Testis (tissue), 2 donors: ENCODE measurements at regions not wholly inside any gene's neighbourhood (a gene's known extent, or its start where the extent isn't known, plus 50 kb on each side); places are given as distances from the start of the nearest gene placed in this dataset.

Source experiments
- DNase-seq: peaks from one replicate; pipeline ENCODE4 v3.0.0-alpha.2; 2019
- H3K27ac ChIP-seq, 2 donors: fragments of 200-600 bp; sonication (generic); one replicate each; pipeline ENCODE4 v1.5.1; 2019
- H3K27me3 ChIP-seq: fragments of 200-600 bp; sonication (generic); one replicate; pipeline ENCODE4 v1.5.1; 2019
- H3K36me3 ChIP-seq: fragments of 200-600 bp; sonication (generic); one replicate; pipeline ENCODE4 v1.5.1; 2017; ENCODE audit warnings: low read depth; ENCODE audit errors: missing control alignments
- H3K4me1 ChIP-seq: fragments of 200-600 bp; sonication (generic); one replicate; pipeline ENCODE4 v1.5.1; 2019
- H3K4me3 ChIP-seq, 2 donors: fragments of 200-600 bp; sonication (generic); one replicate each; pipeline ENCODE4 v1.5.1; 2017 to 2019
- H3K9me3 ChIP-seq: fragments of 200-600 bp; sonication (generic); one replicate; pipeline ENCODE4 v1.5.1; 2017
- CTCF ChIP-seq, 3 experiments: fragments of 450-650 bp in 2 of 3; fragments of 200-600 bp in 1 of 3; sonication (generic) in 1 of 3; IDR thresholded peaks; one replicate each; pipeline ENCODE4 v1.5.1; 2016 to 2019; ENCODE audit warnings: antibody characterized with exemption in 3 of 3, mild to moderate bottlenecking in 2 of 3, moderate library complexity in 1 of 3
- POLR2A ChIP-seq: fragments of 450-650 bp; IDR thresholded peaks from one replicate; pipeline ENCODE4 v1.6.1; 2017; ENCODE audit warnings: antibody characterized with exemption, mild to moderate bottlenecking, moderate library complexity
- WGBS, 2 donors: methylation state at CpG; one replicate each; pipeline ENCODE4 v1.1.5; 2018; 5-methylcytosine and 5-hydroxymethylcytosine counted together
- intact Hi-C: fragments of 100-400 bp; cut with DNase I; formaldehyde crosslinking; loops from one replicate; pipeline ENCODE4 v1.15.1; 2023; ENCODE audit warnings: low total_unique reads

DNA sequence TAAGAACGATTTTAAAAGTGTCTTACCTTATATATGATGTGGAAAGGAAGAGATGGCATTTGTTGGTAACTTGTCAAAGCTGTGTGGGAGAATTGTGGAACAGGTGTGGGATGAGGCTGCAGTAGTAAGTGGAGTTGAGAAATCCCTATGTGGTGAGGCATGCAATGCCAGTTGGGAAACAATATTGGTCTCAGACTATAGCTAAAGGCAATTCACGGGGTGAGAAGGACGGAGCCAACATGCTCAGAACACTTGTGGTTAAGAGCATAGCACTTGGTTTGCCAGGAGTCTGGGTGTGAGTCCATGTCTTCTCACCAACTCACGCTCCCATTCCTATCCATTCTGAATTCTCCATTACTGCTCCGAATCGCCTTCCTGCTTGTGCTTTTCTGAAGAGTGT lies 615.6 kb upstream of the ADAMTS9 start:
- intact Hi-C loops, result no loop called here
- TF ChIP-seq POLR2A (no peak), CTCF (IDR thresholded peaks at IDR 0.05) (no peak)
- H3K4me3 ChIP-seq, result no peak overlapping the region
- H3K9me3 ChIP-seq, result no peaks in the 10 kb centered on the region
- no peaks in the 10 kb centered on the region for H3K27me3 ChIP-seq
- H3K27ac ChIP-seq, result no peak overlapping the region
- 85 to 88% methylated on average over 6 of the region's 6 CpGs for WGBS, 2 donors
- no peaks in the 10 kb centered on the region for H3K4me1 ChIP-seq
- no peaks in the 10 kb centered on the region for H3K36me3 ChIP-seq
- DNase-seq, result no peak

DNA sequence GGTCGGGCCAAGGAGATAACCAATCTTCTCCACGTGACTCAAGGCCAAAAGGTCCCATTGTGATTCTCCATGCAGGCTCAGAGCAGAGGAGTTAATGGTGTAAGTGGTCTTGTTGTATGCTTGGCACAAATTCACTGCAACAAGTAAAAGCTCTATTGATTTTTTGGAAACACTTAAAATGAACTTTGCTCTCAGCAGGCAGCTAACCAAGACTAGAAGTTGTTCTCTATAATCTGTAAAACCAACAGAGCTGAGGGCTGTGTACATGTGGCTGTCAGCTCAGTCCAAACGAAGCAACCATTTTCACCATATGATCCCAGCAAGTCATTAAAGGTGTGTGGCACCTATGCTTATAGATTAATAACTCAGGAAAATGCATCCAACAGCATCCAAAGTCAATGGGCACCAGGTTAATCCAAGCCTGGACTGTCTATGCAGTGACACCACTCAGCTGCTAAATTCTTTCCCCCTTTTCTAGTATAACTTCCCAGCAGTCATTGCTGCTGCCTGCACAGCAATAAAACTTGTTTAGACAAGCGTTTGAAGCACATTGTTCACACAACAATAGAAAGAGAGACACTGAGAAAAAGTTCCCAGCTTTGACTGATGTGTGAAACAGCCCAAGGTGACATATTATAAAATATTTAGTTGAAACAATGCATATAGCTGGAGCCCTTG lies 603.8 kb upstream of the ADAMTS9 start:
- DNase-seq, result no peak
- 70 to 73% methylated on average over 4 of the region's 4 CpGs for WGBS, 2 donors
- no peak overlapping the region for H3K4me3 ChIP-seq
- H3K27ac ChIP-seq, result no peak overlapping the region
- TF ChIP-seq POLR2A (no peak), CTCF (IDR thresholded peaks at IDR 0.05) (no peak)
- intact Hi-C loops, result no loop called here
- no peaks in the 10 kb centered on the region for H3K4me1 ChIP-seq
- H3K27me3 ChIP-seq, result no peaks in the 10 kb centered on the region
- H3K9me3 ChIP-seq, result no peaks in the 10 kb centered on the region
- no peaks in the 10 kb centered on the region for H3K36me3 ChIP-seq

DNA sequence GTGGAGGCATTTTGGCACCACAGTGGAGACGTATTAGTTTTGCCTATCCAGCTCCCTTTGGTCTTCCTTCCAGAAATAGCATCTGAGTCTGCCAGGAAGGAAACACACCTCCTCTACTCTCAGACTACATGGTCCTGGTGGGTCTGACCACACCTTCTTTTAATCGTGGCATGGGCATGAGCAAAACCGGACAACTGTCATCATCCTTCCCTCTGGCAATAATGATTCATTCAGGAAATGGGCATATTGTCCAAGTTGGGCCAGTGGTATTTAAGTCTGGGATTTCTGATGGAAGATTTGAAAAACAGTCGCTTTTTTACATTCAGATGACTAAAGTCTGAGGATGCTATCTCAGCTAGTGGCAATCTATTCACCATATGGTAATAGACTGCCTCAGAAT lies 601.0 kb upstream of the ADAMTS9 start:
- TF ChIP-seq CTCF (IDR thresholded peaks at IDR 0.05) (no peak), POLR2A (no peak)
- H3K27me3 ChIP-seq, result no peaks in the 10 kb centered on the region
- no peaks in the 10 kb centered on the region for H3K36me3 ChIP-seq
- intact Hi-C loops, result no loop called here
- DNase-seq, result no peak
- 91 to 95% methylated on average over 4 of the region's 4 CpGs for WGBS, 2 donors
- no peaks in the 10 kb centered on the region for H3K9me3 ChIP-seq
- H3K27ac ChIP-seq, result no peak overlapping the region
- H3K4me1 ChIP-seq, result no peaks in the 10 kb centered on the region
- no peak overlapping the region for H3K4me3 ChIP-seq

DNA sequence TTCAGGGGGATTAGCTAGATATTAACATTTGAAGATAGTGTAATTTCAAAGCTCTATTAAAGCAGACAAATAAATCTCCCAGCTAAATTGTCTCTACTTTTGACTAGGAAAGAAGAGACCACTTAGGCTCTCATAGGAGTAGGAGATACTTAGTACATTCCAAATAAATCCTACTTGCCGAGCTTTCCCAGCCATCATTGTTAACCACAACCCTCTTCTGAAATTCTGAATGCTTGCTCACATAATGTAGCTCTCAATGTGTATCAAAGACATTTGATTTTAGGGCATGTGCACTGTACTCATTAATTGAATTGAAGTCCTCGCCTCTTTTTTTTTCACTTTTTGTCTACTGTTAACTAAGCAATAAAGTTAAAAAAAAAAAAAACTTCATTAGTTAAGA lies 598.2 kb upstream of the ADAMTS9 start:
- no peak for DNase-seq

More for the DNA sequence above, 598.2 kb upstream of the ADAMTS9 start:
- intact Hi-C loops, result no loop called here
- Histone ChIP-seq H3K4me3 (no peak overlapping the region), H3K4me1 (no peaks in the 10 kb centered on the region), H3K9me3 (no peaks in the 10 kb centered on the region), H3K27ac (no peak overlapping the region), H3K36me3 (no peaks in the 10 kb centered on the region), H3K27me3 (no peaks in the 10 kb centered on the region)
- no peak for TF ChIP-seq POLR2A
- TF ChIP-seq CTCF (IDR thresholded peaks at IDR 0.05), result no peak
- WGBS, 2 donors, result 93 to 95% methylated on average over 2 of the region's 2 CpGs
